Ascending aorta (tissue), 2 donors: ENCODE measurements at regions not wholly inside any gene's neighbourhood (a gene's known extent, or its start where the extent isn't known, plus 50 kb on each side); places are given as distances from the start of the nearest gene placed in this dataset.

Experiments used
- DNase-seq, 2 donors: peaks; one replicate each; pipeline ENCODE4 v3.0.0-alpha.2; 2019; ENCODE audit warnings: low spot score in 2 of 2
- H3K27ac ChIP-seq, 2 donors: fragments of 200-600 bp; sonication (generic); one replicate each; pipeline ENCODE4 v1.5.1; 2016 to 2017; ENCODE audit warnings: mild to moderate bottlenecking in 1 of 2
- H3K27me3 ChIP-seq: fragments of 200-600 bp; sonication (generic); one replicate; pipeline ENCODE4 v1.5.1; 2017
- H3K36me3 ChIP-seq, 2 donors: fragments of 200-600 bp; sonication (generic); one replicate each; pipeline ENCODE4 v1.5.1; 2016
- H3K4me1 ChIP-seq, 2 donors: fragments of 200-600 bp; sonication (generic); one replicate each; pipeline ENCODE4 v1.5.1; 2016 to 2017; ENCODE audit warnings: mild to moderate bottlenecking in 1 of 2
- H3K4me3 ChIP-seq, 2 donors: fragments of 200-600 bp; sonication (generic); one replicate each; pipeline ENCODE4 v1.5.1; 2016 to 2017; ENCODE audit warnings: mild to moderate bottlenecking in 1 of 2
- H3K9me3 ChIP-seq, 2 donors: fragments of 200-600 bp; sonication (generic); one replicate each; pipeline ENCODE4 v1.5.1; 2016
- CTCF ChIP-seq, 3 experiments: fragments of 200-600 bp in 2 of 3; fragments of 450-650 bp in 1 of 3; sonication (generic) in 2 of 3; IDR thresholded peaks; one replicate each; pipeline ENCODE4 v1.5.1; 2016 to 2019; ENCODE audit warnings: antibody characterized with exemption in 3 of 3, mild to moderate bottlenecking in 1 of 3, moderate library complexity in 1 of 3
- intact Hi-C: fragments of 100-400 bp; cut with DNase I; formaldehyde crosslinking; loops from one replicate; pipeline ENCODE4 v1.15.1; 2023

- H3K4me3 ChIP-seq = no peak overlapping the region
- no peak for TF ChIP-seq CTCF (IDR thresholded peaks at IDR 0.05)
- no peaks in the 10 kb centered on the region for H3K4me1 ChIP-seq
- DNase-seq = no peak
- intact Hi-C loops = no loop called here
- no peaks in the 10 kb centered on the region for H3K27me3 ChIP-seq
- peaks cover 0 to 6% of the 10 kb centered on the region in 2 donors for H3K9me3 ChIP-seq
- no peaks in the 10 kb centered on the region for H3K36me3 ChIP-seq
- no peak overlapping the region for H3K27ac ChIP-seq
Measured at GRCh38 chrX:122880952-122881351, 303.1 kb upstream of the GRIA3 start.

- intact Hi-C loops = no loop called here
Measured at GRCh38 chrX:122890729-122891128, 293.3 kb upstream of the GRIA3 start.

DNA sequence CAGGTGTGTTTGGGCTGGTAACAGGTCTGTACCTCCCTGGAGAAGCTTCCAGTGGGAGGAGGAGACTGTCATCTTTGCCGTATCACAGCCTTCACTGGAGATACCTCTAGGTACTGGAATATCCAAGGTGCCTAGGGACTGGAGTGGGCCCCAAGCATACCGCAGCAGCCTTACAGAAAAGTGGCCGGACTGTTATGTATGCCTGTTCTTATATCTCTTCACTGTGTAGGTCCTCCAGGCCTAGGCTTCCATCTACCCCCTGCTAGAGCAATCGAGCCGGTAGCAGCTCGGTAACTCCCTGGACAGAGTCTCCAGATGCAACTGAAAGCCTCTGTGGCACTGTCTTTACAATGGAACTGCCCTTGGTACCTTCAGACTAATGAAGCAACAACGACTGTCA is 277.4 kb upstream of the GRIA3 start:
- no peak for DNase-seq
- Histone ChIP-seq H3K4me1 (no peaks in the 10 kb centered on the region), H3K4me3 (no peak overlapping the region), H3K27me3 (no peaks in the 10 kb centered on the region), H3K9me3 (peaks cover 0 to 5% of the 10 kb centered on the region in 2 donors), H3K27ac (no peak overlapping the region), H3K36me3 (no peaks in the 10 kb centered on the region)
- intact Hi-C loops = no loop called here
- TF ChIP-seq CTCF (IDR thresholded peaks at IDR 0.05) = no peak

More at GRCh38 chrX:122890729-122891128, 293.3 kb upstream of the GRIA3 start:
- Histone ChIP-seq H3K9me3 (peaks cover 0 to 5% of the 10 kb centered on the region in 2 donors), H3K4me3 (no peak overlapping the region), H3K36me3 (no peaks in the 10 kb centered on the region), H3K27me3 (no peaks in the 10 kb centered on the region), H3K27ac (no peak overlapping the region), H3K4me1 (no peaks in the 10 kb centered on the region)
- no peak for DNase-seq
- no peak for TF ChIP-seq CTCF (IDR thresholded peaks at IDR 0.05)

GRCh38 chrX:122907375-122907774 is 276.7 kb upstream of the GRIA3 start:
- Histone ChIP-seq H3K27ac (no peak overlapping the region), H3K36me3 (no peaks in the 10 kb centered on the region), H3K4me3 (no peak overlapping the region), H3K4me1 (no peaks in the 10 kb centered on the region), H3K9me3 (peaks cover 0 to 5% of the 10 kb centered on the region in 2 donors), H3K27me3 (no peaks in the 10 kb centered on the region)
- TF ChIP-seq CTCF (IDR thresholded peaks at IDR 0.05) = no peak
- no peak for DNase-seq
- intact Hi-C loops = no loop called here

GRCh38 chrX:122910697-122911096 is 273.4 kb upstream of the GRIA3 start:
- intact Hi-C loops = no loop called here
- Histone ChIP-seq H3K4me1 (no peaks in the 10 kb centered on the region), H3K27ac (no peak overlapping the region), H3K27me3 (no peaks in the 10 kb centered on the region), H3K4me3 (no peak overlapping the region), H3K36me3 (no peaks in the 10 kb centered on the region), H3K9me3 (peaks cover 0 to 5% of the 10 kb centered on the region in 2 donors)
- TF ChIP-seq CTCF (IDR thresholded peaks at IDR 0.05) = no peak
- no peak for DNase-seq

DNA sequence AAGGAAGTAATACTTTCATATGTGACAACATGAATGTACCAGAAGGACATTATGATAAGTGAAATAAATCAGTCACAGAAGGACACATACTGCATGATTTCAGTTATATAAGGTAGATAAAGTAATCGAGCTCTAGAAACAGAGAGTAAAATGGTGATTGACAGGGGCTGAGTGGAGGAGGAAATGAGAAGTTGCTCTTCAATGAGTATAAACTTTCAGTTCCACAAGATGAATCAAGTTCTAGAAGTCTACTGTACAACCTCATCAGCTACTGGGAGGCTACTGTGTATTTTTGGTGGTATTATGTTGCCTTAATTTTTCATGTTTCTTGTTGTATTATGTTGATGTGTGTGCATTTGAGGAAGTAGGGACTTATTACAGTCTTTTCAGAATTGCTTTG is 270.9 kb upstream of the GRIA3 start:
- intact Hi-C loops = no loop called here
- no peak for DNase-seq
- no peak for TF ChIP-seq CTCF (IDR thresholded peaks at IDR 0.05)
- H3K27ac ChIP-seq = no peak overlapping the region
- H3K4me1 ChIP-seq = no peaks in the 10 kb centered on the region
- H3K36me3 ChIP-seq = no peaks in the 10 kb centered on the region
- H3K4me3 ChIP-seq = no peak overlapping the region
- no peaks in the 10 kb centered on the region for H3K27me3 ChIP-seq
- peaks cover 0 to 5% of the 10 kb centered on the region in 2 donors for H3K9me3 ChIP-seq
